ENCODE measurements at regions not wholly inside any gene's neighbourhood (a gene's known extent, or its start where the extent isn't known, plus 50 kb on each side); places are given as distances from the start of the nearest gene placed in this dataset.

DNA sequence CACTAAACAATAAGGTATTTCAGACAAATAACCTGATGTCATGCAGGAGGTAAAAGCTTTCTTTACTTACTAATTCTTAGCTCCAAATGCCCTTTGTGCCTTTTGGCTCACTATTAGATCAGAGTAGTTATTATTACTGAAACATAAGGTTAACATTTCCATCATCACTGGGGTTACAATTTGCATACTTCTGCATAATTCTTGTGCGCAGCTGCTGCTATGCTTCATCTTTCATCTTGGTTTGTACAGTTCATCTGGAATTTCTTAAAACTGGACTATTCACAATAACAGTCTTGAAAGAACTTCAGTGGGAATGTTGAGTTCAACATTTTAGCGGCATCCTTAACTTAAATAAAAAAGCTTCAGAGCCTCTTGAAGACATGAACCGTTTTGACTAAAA lies 383.2 kb upstream of the ADAMTS9 start (continued):
- TF ChIP-seq ZNF671 (CRISPR knock-in tag; IDR thresholded peaks at IDR 0.05) (no peak), ZMAT4 (CRISPR knock-in tag; IDR thresholded peaks at IDR 0.05) (no peak), CREB1 (CRISPR knock-in tag; IDR thresholded peaks at IDR 0.05) (no peak)
- TF ChIP-seq, protein P1, sequence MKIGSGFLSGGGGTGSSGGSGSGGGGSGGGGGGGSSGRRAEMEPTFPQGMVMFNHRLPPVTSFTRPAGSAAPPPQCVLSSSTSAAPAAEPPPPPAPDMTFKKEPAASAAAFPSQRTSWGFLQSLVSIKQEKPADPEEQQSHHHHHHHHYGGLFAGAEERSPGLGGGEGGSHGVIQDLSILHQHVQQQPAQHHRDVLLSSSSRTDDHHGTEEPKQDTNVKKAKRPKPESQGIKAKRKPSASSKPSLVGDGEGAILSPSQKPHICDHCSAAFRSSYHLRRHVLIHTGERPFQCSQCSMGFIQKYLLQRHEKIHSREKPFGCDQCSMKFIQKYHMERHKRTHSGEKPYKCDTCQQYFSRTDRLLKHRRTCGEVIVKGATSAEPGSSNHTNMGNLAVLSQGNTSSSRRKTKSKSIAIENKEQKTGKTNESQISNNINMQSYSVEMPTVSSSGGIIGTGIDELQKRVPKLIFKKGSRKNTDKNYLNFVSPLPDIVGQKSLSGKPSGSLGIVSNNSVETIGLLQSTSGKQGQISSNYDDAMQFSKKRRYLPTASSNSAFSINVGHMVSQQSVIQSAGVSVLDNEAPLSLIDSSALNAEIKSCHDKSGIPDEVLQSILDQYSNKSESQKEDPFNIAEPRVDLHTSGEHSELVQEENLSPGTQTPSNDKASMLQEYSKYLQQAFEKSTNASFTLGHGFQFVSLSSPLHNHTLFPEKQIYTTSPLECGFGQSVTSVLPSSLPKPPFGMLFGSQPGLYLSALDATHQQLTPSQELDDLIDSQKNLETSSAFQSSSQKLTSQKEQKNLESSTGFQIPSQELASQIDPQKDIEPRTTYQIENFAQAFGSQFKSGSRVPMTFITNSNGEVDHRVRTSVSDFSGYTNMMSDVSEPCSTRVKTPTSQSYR (CRISPR knock-in tag; IDR thresholded peaks at IDR 0.05): no peak
- TF ChIP-seq, protein P2, sequence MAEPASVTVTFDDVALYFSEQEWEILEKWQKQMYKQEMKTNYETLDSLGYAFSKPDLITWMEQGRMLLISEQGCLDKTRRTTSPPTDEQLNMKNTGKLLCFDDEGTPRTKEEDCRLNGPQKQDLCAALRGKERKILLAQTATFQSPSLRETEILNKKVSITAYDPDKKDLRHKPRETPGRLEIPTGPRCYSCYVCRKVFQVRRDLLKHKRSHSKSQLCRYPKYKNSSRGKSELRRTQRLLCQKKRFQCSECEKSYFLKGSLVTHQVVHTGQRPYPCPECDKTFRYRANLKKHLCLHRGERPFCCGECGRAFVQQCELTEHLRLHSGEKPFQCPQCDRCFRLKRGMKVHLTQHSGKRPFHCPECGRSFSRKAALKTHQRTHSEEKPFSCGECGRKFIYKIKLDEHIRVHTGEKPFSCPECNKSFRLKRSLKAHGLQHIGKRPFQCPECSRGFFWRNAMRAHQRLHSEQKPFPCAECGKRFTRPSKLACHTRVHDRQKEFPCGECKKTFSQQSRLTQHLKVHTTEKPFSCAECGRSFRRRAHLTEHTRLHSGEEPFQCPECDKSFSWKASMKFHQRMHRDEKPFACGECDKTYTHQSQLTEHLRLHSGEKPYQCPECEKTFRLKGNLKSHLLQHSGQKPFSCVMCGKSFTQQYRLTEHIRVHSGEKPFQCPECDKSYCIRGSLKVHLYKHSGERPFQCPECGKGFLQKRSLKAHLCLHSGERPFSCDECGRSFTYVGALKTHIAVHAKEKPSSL (CRISPR knock-in tag; conservative IDR thresholded peaks at IDR 0.05): no peak

DNA sequence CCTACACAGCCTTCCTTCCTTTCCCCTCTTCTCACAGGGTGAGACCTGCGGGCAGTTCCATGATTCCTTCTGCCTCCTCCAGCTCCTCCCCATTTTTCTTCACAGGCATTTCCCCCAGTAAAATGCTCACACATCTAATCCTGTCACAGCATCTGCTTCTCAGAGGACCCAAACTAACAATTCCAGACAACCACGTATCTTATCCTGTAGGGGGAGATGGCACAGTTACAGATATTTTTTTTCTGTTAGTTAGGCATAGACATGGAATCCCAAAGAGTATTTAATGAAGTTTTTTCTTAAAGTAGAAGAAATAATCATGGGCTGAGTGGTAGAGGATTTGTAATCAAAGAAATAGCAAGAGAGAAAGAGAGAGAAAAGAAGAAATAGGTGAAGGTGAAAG lies 373.1 kb upstream of the ADAMTS9 start:
- ATAC-seq: peak; percentile 41; the same call in 1 of the 2 replicates
- H3K27me3 Mint-ChIP-seq (ENCODE audit: low read depth): no peaks in the 10 kb centered on the region
- TF ChIP-seq, protein P3, sequence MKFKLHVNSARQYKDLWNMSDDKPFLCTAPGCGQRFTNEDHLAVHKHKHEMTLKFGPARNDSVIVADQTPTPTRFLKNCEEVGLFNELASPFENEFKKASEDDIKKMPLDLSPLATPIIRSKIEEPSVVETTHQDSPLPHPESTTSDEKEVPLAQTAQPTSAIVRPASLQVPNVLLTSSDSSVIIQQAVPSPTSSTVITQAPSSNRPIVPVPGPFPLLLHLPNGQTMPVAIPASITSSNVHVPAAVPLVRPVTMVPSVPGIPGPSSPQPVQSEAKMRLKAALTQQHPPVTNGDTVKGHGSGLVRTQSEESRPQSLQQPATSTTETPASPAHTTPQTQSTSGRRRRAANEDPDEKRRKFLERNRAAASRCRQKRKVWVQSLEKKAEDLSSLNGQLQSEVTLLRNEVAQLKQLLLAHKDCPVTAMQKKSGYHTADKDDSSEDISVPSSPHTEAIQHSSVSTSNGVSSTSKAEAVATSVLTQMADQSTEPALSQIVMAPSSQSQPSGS (CRISPR knock-in tag; IDR thresholded peaks at IDR 0.05; ENCODE audit: borderline replicate concordance, low read depth): no peak
- TF ChIP-seq ATF6 (CRISPR knock-in tag; IDR thresholded peaks at IDR 0.05) (no peak), TEAD4 (CRISPR knock-in tag; IDR thresholded peaks at IDR 0.05) (no peak)
- ChIA-PET CTCF (interaction anchor here (0.8 kb wide), 2 partner anchors 9 to 39 kb away, joined by 3 to 4 read pairs; no protein-coding TSS in a partner anchor), POLR2A (no interaction called here)
- H3K27ac Mint-ChIP-seq: no peak overlapping the region
- H3K4me3 Mint-ChIP-seq: no peak overlapping the region
- H3K9me3 Mint-ChIP-seq: peaks cover 21% of the 10 kb centered on the region
- H3K36me3 Mint-ChIP-seq: no peaks in the 10 kb centered on the region
- no peak for DNase-seq (ENCODE audit: low spot score)
- H3K4me1 Mint-ChIP-seq: no peaks in the 10 kb centered on the region

DNA sequence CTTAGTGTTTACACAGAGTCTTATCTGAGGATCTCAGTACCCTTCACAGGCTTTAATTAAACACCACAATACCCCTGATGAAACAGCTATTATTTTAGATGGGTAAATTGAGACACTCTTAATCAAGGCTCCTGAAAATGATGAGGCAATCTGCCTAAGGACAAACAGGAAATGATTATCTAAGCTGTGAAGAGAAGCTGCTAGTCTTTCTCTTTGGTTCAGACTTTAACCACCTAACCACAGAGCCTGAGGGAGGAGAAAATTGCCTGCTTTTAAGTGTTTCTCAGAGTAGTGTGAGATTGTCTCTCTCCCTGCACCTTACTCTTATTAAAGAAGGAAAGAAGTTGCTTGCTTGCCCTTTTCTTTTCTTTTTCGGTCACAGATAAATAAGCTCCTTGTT lies 364.3 kb upstream of the ADAMTS9 start:
- Mint-ChIP-seq H3K4me1 (no peaks in the 10 kb centered on the region), H3K36me3 (no peaks in the 10 kb centered on the region), H3K27me3 (ENCODE audit: low read depth) (no peaks in the 10 kb centered on the region; the same call in none of the 2 replicates), H3K4me3 (no peak overlapping the region), H3K27ac (no peak overlapping the region), H3K9me3 (peaks cover 24% of the 10 kb centered on the region)
- no peak for ATAC-seq
- TF ChIP-seq PRRX2 (CRISPR knock-in tag; IDR thresholded peaks at IDR 0.05): no peak
- TF ChIP-seq SMAD4 (CRISPR knock-in tag; IDR thresholded peaks at IDR 0.05): no peak
- TF ChIP-seq CREM (CRISPR knock-in tag; IDR thresholded peaks at IDR 0.05): no peak
- no peak for TF ChIP-seq ATF6 (CRISPR knock-in tag; IDR thresholded peaks at IDR 0.05)
- TF ChIP-seq GABPB1 (CRISPR knock-in tag; IDR thresholded peaks at IDR 0.05): no peak
- no peak for TF ChIP-seq TEAD4 (CRISPR knock-in tag; IDR thresholded peaks at IDR 0.05)
- TF ChIP-seq, protein P4, sequence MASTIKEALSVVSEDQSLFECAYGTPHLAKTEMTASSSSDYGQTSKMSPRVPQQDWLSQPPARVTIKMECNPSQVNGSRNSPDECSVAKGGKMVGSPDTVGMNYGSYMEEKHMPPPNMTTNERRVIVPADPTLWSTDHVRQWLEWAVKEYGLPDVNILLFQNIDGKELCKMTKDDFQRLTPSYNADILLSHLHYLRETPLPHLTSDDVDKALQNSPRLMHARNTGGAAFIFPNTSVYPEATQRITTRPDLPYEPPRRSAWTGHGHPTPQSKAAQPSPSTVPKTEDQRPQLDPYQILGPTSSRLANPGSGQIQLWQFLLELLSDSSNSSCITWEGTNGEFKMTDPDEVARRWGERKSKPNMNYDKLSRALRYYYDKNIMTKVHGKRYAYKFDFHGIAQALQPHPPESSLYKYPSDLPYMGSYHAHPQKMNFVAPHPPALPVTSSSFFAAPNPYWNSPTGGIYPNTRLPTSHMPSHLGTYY (CRISPR knock-in tag; IDR thresholded peaks at IDR 0.05): no peak
- no peak for TF ChIP-seq FOXK1 (CRISPR knock-in tag; IDR thresholded peaks at IDR 0.05)
- no peak for TF ChIP-seq MXD4 (CRISPR knock-in tag; IDR thresholded peaks at IDR 0.05; ENCODE audit: borderline replicate concordance)
- TF ChIP-seq, protein P5, sequence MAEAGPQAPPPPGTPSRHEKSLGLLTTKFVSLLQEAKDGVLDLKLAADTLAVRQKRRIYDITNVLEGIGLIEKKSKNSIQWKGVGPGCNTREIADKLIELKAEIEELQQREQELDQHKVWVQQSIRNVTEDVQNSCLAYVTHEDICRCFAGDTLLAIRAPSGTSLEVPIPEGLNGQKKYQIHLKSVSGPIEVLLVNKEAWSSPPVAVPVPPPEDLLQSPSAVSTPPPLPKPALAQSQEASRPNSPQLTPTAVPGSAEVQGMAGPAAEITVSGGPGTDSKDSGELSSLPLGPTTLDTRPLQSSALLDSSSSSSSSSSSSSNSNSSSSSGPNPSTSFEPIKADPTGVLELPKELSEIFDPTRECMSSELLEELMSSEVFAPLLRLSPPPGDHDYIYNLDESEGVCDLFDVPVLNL (CRISPR knock-in tag; IDR thresholded peaks at IDR 0.05; ENCODE audit: borderline replicate concordance, low read depth): no peak
- no peak for DNase-seq (ENCODE audit: low spot score)
- ChIA-PET POLR2A (no interaction called here), CTCF (no interaction called here)

All from WTC11 (cell line).